ENCODE measurements at regions not wholly inside any gene's neighbourhood (a gene's known extent, or its start where the extent isn't known, plus 50 kb on each side); places are given as distances from the start of the nearest gene placed in this dataset.

DNA sequence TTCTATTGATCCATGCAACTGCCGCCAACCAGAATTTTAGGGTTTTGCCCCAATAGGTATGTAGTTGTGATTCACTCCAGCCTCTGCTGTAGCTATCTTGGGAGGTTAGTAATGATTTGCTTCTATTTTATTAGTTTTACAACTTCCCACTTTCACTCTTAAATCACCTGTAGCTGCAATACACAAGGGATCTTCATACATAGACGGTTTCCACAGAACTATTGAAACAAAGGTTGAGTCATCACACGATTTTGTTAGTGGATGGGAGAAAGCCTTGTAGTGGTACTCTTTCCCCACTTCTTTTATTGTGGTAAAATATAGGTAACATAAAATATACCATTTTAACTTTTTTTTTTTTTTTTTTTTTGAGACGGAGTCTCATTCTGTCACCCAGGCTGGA, 104.2 kb upstream of the SPRED2 start:
- TF ChIP-seq, protein P1, sequence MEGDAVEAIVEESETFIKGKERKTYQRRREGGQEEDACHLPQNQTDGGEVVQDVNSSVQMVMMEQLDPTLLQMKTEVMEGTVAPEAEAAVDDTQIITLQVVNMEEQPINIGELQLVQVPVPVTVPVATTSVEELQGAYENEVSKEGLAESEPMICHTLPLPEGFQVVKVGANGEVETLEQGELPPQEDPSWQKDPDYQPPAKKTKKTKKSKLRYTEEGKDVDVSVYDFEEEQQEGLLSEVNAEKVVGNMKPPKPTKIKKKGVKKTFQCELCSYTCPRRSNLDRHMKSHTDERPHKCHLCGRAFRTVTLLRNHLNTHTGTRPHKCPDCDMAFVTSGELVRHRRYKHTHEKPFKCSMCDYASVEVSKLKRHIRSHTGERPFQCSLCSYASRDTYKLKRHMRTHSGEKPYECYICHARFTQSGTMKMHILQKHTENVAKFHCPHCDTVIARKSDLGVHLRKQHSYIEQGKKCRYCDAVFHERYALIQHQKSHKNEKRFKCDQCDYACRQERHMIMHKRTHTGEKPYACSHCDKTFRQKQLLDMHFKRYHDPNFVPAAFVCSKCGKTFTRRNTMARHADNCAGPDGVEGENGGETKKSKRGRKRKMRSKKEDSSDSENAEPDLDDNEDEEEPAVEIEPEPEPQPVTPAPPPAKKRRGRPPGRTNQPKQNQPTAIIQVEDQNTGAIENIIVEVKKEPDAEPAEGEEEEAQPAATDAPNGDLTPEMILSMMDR (IDR thresholded peaks at IDR 0.05): no peak
- no peak for TF ChIP-seq ZFX (IDR thresholded peaks at IDR 0.05; ENCODE audit: borderline replicate concordance)
